ENCODE measurements at regions not wholly inside any gene's neighbourhood (a gene's known extent, or its start where the extent isn't known, plus 50 kb on each side); places are given as distances from the start of the nearest gene placed in this dataset.

DNA sequence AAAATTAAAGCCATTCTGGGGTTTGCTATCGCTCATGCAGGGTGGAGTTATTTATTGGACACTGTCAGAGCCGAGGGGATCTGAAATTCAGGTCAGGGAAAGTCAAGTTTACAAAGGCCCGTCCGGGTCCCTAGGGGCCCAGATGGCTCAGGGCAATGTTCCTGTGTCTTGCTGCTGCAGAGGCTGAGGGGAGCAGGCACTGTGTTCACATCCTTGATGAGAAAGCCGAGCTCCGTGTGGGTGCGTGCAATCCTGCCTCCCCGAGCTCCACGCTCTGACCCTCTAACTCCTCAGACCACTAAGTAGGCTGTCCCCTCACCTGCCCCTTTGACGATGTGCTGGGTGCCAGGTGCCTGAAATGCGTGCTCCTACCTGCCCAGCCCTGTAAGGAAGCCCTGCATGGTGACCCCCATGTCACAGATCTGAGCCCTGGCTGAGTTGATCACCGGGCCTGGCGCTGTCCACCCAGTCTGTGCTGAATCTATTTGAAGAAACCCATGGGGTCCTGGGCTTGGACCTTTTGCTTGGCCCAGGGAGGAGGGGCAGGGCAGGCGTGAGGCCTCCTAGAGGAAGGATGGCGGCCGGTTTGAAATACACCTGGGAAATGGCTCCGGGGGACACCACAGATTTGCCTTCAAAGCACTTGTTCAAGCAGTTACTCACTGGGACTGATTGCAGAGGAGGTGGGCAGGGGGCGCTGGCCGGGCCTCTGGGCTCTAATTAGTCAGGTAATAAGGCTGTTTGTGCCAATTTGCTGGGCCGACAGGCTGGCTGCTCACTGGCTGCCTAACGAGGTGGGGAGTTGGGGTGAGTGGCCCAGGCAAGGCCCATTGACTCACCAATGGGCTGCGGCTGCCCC, 204.3 kb downstream of the KIF26A start:
- DNase-seq (ENCODE audit: low read depth), result no peak

DNA sequence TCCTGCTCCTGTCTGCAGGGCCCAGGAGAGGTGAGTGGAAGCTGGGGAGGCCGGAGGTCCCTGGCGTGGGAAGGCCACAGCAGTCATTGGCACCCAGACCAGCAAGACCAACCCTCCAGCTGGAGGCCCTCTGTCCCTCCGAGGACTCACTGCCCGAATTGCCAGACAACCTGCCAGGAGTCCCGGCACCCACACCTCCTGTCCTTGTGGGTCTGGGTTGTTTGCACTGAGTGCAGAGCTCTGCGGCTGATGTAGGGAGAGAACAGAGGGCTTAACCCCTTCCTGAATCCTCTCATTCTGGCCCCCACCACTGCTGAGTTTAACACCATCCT, 204.9 kb downstream of the KIF26A start:
- DNase-seq (ENCODE audit: low read depth), result no peak

DNA sequence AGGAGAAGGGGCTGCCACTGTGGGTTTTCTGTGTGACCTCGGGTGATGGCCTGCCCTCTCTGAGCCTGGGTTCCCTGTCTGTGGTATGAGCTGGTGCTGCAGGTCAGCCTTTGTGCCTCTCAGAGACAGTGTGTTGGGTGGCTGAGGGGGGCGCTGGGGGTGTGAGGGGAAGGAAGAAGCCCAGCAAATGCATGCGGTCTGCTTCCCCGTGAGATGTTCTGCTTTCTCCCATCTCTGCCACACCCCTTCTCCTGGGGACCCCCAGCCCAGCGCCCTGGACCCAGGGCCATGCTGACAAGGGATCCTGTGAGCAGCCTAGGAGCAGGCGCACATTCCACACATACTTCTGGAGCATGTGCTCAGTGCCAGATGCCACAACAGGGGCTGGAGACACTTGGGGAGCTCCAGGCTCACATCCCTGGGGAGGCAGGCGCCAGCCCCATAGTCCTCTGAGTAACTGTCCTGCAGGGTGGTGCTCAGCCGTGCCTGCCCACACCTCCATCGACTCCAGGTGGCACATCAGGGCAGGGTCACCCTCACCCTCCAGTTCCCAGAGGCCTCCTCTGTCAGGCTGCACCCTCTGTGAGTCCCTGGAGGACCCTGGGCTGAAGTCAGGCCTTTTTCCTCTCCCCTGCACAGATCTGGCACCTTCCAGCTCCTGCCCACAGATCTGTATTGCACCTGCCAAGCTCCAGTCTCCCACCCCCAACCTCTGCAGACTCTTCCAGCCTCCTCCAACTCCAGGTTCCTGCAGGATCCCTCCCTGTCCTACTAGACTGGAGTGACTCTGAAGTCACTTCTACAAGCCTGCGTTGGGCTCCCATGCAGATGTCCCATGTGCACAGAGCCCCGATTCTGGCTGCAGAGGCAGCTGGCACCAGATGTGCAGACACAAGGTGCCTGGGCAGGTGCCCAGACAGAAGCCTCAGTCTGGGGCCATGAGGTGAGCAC, 205.6 kb downstream of the KIF26A start:
- no peak for DNase-seq (ENCODE audit: low read depth)

DNA sequence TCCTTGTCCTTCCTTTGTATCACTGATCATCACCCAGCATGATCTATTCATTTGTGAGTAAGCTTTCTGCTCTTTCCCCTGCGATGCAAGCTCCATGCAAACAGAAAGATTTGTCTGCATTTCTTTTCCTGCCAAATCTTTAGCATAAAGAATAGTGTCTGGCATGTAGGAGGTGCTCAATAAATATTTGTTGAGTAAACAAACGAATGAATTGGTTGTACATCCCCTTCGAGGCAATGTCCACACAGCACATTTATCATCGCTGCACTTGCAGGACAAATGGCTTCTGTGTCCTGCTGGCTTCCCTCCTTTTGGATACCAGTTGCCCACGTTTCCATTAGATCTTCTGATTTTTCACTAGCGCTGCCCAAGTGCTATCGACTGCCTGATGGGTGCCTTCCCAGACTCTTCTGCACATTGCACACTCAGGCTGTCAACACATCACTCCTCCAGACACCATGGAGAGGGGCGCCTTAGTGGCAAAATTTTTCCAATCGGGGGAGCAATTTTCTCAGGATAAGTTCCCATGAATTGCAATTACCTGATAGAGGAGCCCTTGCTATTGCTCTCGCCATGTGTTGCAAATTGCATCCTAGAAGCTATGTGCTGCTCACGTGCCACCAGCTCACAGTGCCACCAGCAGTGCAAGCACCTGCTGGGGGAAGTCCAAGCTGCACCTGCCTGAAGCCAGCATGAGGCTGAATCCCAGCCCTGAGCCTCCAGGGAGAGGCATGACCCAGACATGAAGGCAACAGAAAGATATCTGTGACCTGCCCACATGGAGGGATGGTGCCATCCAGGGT, 206.6 kb downstream of the KIF26A start:
- no peak for DNase-seq (ENCODE audit: low read depth)

DNA sequence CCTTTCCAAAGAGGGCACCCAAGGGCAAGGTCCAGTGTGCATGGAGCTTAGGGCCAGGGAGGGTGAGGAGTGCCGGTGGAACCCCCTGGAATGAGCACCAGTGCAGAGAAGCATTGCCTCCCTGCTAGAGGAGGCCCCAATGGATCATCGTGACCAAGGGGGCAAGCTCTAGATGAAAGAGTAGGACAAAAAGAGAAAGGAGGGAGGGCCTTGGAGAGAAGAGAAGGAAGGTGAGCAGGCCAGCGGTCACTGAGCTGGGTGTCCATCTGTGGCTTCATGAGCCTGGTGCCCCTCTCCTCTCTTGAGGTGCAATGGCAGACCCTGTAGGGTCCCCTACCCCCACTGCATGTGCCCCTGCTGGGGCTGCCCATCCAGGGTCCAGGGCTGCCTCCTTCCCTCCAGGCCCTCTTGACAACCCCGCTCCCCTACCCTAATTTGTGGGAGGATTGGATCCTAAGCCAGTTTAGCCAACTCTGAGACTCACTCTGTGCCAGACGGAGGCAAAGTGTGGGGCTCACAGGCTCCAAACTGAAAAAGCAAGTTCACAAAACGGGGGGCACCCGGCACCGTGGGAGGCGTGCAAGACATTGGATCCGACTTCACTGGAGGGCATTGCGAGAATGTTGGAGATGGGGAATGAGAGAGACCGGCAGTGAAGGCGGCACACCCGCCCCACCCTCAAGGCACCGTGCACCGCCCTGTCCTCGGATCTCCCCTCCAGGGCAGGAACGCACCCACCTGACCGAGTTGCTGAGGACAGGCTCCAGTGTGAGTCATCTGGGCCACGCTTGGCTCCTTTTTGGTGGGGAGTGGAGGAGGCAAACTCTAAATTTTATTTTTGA, 207.5 kb downstream of the KIF26A start:
- no peak for DNase-seq (ENCODE audit: low read depth)

DNA sequence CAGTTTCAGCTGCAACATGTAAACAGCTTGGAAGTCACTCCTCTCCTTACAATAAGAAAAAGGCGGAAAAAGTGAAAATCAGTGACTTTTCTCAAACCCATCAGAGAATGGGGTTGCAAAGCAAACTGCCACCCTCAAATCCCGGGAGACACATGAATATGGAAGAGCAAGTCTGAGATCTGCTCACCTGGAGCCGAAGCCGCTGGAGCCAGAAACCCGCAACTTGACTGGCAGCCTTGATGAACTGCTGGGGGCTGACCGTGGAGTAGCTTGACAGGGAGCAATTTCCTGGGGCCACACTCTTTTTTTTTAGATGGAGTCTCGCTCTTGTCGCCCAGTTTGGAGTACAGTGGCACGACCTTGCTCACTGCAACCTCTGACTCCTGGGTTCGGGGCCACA, 208.2 kb downstream of the KIF26A start:
- no peak for DNase-seq (ENCODE audit: low read depth)

DNA sequence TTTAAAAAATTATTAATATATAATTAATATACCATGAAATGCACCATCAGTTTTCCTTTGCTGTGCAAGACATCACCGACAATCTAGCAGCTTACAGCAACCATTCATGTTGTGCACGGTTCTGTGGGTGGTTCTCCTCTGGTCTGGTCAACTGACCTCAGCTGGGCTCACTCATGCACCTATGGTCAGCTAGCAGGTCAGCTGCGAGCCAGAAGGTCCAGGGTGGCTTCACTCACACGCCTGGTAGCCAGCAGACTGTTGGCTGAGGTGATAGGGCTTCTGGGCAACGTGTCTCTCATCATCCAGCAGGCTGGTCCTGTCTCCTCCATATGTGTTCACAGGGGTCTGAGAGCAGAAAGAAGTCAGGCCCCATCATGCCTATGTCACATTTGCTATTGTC, 210.4 kb downstream of the KIF26A start:
- no peak for DNase-seq (ENCODE audit: low read depth)

DNA sequence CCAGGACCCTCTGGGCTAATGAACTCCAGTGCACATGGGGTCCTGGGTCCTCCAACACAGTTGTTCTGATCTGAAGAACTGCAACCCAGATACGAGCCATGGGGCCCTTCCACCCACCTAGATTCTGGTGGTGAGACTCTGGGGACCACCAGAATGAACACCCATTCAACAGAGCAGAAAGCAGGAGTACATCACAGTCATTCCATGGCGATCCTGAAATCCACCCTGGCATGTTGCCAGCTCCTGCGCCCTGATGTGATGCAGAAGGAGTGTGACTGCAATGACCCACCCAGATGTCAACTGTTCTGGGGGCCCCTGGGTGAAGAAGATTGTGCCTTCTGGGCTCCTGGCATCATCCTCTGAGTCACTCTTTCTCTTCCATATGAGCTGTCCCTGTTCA, 211.6 kb downstream of the KIF26A start:
- no peak for DNase-seq (ENCODE audit: low read depth)

DNA sequence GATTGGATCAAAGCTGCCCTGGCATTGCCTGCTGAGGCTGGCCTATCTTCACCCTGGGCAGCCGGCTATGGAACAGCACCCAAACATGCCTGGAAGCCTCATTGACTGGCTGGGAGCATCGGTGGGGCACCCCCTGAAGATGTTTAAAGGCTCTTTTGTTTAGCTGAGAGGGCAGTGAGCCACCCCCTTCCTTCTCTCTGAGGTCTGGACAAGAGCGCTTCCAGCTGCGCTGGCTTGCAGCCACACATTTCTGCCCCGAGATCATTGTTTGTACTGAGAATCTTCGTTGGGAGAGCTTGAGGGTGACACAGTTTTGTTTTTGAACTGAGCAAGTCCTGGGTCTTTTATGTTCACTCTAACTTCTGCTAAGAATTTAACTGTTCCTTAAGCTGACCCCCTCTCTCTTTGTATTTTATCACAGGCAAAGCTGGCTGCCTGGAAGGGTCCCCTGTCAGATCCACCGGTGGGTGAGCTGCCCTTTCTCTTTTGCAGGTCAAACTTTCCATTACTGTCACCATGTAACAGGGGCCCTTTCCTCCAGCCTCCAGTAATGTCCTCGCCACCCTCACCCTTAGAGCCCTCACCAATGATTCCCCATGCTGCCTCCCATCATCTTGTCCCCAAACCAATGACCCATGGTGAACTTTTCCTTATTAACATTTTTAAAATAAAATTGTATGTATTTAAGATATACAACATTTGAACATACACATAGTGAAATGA, 212.2 kb downstream of the KIF26A start:
- no peak for DNase-seq (ENCODE audit: low read depth)

DNA sequence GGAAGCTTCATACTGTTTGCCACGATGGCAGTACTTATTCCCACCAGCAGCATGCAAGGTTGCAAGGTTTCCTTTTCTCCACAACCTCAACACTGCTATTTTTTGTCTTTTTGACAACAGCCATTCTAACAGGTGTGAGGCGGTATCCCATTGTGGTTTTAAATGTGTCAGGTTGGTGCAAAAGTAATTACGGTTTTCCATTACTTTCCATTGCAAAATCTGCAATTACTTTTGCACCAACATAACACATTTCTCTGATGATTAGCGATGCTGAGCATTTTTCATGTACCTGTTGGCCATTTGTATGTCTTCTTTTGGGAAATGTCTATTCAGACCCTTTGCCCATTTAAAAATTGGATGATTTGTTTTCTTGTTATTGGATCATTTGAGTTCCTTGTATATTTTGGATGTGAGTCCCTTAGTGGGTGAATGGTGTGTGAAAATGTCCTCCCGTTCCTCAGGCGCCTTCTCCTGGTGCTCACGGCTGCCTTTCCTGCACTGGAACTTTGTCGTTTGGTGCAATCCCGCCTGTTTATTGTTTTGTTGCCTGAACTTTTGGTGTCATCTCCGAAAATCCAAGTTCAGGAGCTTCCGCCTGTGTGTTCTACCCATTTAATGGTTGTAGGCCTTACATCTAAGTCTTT, 213.6 kb downstream of the KIF26A start:
- DNase-seq (ENCODE audit: low read depth), result no peak

DNA sequence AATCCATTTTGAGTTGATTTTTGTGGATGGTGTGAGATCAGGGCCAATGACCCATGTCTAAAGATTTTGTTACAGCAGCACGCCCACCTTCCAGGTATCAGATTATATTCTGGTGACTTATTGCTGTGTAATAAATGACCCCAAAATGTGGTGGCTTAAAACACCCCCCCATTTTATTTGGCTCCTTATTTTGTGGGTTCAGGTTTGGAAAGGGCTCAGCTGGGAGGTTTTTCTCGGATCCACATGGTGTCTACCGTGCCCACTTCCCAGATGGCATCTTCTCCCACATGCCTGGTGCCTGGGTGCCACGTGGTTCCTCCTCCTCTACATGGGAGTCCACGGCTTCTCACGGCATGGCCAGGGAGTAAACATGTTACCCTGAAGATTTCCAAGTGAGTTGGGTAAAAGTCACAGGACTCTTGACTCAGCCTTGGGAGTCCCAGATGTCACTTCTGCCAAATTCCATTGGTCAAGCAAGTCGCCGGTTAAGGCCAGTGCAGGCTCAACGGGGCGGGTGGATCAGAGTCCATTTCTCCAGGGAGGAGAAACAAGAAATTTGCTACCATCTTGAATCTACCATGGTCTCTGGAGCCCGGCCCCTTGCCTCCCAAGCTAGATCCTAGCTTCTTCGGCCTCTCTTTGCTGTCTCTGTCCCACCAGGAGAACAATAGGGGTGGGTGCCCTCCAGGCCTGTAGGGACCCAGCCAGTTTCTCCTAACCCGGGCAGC, 214.3 kb downstream of the KIF26A start:
- DNase-seq (ENCODE audit: low read depth), result no peak

DNA sequence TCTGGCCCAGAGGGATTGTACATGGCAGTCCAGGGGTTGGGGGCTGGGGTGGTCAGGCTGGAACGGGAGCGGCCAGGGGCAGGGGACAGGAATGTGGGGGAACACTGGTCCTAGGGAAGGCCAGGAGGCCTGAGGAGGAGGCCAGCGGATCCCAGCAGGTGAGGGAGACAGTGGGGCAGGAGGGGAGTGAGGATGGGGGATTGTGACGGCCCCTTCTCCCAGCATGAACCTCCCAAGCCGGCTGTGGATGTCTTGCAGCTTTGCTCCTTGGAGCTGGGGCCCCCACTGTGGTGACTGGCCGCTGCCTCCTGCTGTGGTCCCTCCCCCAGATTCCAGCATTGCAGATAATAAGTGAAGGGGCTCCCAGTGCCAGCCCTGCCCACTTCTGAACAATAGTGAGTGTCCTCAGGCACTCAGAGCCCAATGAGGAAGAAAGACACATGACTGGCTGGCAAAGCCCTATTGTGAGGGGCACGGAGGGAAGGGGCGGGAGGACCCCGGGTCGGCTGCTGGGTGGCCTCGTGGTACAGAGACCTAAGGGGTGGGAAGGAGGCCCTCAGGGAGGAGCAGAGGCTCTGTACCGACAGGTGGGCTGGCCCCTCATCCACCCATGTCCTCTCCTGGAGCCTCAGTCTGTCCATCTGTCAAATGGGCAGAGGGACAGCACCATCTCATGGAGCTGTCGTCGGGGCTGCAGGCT, 215.0 kb downstream of the KIF26A start:
- no peak for DNase-seq (ENCODE audit: low read depth)

DNA sequence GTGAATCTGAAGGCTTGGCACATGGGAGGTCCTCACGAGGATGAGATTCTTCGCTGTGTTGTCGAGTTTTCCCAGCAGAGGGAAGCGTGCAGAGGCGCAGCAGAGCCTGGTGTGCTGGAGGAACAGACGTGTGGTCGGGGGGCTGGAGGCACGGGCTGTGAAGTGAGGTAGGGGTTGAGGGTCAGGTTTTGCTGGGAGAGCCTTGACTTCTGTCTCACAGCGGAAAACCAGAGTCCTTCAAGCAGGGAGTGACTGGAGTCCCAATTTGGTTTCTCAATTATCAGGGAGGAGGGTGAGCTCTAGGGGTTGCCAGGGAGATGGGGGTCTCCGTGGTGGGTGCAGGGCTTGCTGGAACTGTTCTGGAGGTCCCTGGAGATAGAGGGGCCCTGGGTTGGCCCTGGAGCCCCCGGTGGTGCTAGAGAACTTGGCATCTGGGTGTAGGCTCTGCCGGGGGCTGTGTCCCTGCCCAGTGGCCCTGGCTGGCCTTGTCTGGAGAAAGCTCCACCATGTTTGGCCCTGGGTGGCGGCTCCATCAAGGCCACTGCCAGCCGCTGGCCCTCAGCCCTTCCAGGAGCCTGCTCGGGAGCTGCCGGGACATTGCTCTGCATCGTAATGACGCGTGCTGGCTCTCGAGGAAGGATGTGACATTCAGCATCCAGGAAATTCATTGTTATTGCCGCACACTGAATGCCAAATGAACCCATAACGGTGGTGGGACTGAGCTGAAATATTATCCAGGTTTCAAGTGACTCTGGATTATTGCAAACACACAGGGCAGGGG, 215.7 kb downstream of the KIF26A start:
- no peak for DNase-seq (ENCODE audit: low read depth)

DNA sequence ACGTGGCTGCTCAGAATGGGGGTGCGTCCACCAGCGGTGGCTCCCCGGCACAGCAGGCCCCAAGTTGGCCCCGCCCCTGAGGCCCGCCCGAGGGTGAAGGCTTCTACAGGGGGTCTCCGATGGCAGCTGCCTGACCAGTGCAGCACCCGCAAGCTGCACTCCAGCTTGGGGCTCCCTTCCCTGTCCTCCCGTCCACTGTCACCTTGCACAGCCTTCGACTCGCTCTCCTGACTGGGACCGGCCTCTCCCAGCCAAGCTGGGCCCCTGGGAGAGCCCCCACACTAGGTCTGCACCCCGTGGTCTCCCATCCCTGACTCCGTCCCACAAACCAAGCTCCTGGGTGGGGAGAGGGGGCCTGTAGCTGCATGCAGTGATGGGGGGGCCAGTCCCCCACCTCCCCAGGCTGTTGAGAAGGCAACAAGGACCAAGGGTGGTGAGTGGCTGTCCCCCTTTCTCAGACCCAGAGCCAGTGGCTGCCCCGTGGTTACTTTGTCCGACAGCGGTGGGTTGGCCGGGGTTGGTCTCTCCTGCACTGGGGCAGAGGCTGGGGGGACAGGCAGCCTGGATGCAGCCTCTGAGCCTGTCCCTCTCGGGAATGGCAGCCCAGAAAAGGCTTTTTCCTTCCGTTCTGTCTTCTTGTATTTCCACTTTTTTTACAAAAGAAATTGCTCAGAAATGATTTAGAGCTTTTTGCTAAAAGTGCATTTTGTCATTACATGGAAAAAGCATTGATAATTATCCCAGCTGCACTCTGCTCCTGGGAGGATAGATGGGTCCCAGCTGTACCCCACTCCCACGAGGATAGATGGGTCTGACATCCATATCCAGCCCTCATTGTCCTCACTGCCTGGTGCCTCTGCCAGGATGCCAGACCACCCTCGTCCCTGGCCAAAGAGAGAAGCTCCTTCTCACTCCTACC, 217.0 kb downstream of the KIF26A start:
- DNase-seq (ENCODE audit: low read depth), result no peak

DNA sequence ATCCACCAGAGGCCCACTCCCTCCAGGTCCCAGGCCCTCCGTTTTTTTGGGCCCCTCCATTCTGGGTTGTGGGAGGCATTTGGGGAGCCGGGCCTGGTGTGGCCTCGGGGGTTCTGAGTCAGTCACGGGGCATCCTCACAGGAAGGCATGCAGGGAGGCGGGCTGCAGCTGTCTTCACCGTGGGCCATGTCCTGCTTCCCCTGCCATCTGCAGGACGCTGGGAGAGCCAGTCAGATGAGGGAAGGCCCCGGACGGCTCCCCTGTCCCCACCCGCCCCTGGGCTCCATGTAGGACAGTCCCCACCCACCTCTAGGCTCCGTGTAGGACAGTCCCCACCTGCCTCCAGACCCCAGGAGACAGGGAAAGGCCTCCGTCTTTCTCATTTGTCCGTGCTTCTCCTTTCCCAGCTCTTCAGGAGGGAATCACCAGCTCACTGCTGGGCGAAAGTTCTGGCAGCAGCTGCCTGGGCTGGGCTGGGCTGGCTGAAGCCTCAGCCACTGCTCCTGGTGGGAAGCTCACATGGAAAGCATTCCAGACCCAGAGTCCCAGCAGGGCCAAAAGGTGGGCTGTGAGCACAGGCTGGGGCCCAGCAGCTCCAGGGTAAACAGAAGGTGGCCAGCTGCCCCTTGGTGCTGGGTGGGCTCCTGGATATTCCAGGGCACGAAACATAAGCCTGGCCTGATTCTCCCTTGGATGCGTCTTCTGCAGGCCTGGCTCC, 217.8 kb downstream of the KIF26A start:
- DNase-seq (ENCODE audit: low read depth), result no peak
